ENCODE measurements at regions not wholly inside any gene's neighbourhood (a gene's known extent, or its start where the extent isn't known, plus 50 kb on each side); places are given as distances from the start of the nearest gene placed in this dataset.

DNA sequence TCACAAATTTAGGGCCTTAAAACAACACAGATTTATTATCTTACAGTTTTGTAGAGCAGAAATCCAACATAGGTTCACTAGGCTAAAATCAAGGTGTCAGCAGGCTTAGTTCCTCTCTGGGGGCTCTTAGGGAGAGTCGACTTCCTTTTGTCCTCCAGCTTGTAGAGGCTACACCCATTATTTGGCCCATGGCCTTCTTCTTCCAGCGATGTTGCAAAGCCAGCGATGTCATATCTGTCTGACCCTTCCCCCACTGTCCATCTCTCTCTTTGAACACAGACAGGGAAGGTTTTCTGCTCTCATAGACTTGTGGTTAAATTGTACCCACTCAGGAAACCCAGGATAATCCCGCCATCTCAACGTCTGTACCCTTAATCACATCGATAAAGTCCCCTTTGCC is 60.3 kb upstream of the SHB start:
- Histone ChIP-seq H3K4me2 (no peak overlapping the region), H3K79me2 (replicated peaks; ENCODE audit: insufficient read depth) (no peaks in the 10 kb centered on the region), H3K27me3 (ENCODE audit: insufficient read depth) (no peaks in the 10 kb centered on the region), H2AFZ (no peak overlapping the region), H3K27ac (ENCODE audit: low read depth) (no peak overlapping the region), H4K20me1 (replicated peaks; ENCODE audit: insufficient read depth) (no peaks in the 10 kb centered on the region), H3K9me2 (ENCODE audit: insufficient read depth) (0 out of 2 replicates have a peak, but pooled peaks cover 5% of the 10 kb centered on the region), H3K36me3 (ENCODE audit: insufficient read depth) (no peaks in the 10 kb centered on the region), H3K4me1 (ENCODE audit: insufficient read depth) (peaks cover under 1% of the 10 kb centered on the region; the same call in 1 of the 2 replicates), H3F3A (replicated peaks; ENCODE audit: low read depth) (no peaks in the 10 kb centered on the region), H3K4me3 (no peak overlapping the region)
- Mint-ChIP-seq H3K27ac (no peak overlapping the region), H3K36me3 (ENCODE audit: low read depth) (no peaks in the 10 kb centered on the region), H3K9me3 (no peaks in the 10 kb centered on the region; the same call in 2 of the 3 replicates), H3K4me3 (no peak overlapping the region), H3K4me1 (peaks cover under 1% of the 10 kb centered on the region; the same call in 2 of the 3 replicates), H3K27me3 (ENCODE audit: insufficient read depth, low read depth, poor library complexity) (peaks cover 6% of the 10 kb centered on the region)
- DNase-seq (ENCODE audit: low spot score) (no peak), ATAC-seq (no peak)
- TF ChIP-seq, protein P1, sequence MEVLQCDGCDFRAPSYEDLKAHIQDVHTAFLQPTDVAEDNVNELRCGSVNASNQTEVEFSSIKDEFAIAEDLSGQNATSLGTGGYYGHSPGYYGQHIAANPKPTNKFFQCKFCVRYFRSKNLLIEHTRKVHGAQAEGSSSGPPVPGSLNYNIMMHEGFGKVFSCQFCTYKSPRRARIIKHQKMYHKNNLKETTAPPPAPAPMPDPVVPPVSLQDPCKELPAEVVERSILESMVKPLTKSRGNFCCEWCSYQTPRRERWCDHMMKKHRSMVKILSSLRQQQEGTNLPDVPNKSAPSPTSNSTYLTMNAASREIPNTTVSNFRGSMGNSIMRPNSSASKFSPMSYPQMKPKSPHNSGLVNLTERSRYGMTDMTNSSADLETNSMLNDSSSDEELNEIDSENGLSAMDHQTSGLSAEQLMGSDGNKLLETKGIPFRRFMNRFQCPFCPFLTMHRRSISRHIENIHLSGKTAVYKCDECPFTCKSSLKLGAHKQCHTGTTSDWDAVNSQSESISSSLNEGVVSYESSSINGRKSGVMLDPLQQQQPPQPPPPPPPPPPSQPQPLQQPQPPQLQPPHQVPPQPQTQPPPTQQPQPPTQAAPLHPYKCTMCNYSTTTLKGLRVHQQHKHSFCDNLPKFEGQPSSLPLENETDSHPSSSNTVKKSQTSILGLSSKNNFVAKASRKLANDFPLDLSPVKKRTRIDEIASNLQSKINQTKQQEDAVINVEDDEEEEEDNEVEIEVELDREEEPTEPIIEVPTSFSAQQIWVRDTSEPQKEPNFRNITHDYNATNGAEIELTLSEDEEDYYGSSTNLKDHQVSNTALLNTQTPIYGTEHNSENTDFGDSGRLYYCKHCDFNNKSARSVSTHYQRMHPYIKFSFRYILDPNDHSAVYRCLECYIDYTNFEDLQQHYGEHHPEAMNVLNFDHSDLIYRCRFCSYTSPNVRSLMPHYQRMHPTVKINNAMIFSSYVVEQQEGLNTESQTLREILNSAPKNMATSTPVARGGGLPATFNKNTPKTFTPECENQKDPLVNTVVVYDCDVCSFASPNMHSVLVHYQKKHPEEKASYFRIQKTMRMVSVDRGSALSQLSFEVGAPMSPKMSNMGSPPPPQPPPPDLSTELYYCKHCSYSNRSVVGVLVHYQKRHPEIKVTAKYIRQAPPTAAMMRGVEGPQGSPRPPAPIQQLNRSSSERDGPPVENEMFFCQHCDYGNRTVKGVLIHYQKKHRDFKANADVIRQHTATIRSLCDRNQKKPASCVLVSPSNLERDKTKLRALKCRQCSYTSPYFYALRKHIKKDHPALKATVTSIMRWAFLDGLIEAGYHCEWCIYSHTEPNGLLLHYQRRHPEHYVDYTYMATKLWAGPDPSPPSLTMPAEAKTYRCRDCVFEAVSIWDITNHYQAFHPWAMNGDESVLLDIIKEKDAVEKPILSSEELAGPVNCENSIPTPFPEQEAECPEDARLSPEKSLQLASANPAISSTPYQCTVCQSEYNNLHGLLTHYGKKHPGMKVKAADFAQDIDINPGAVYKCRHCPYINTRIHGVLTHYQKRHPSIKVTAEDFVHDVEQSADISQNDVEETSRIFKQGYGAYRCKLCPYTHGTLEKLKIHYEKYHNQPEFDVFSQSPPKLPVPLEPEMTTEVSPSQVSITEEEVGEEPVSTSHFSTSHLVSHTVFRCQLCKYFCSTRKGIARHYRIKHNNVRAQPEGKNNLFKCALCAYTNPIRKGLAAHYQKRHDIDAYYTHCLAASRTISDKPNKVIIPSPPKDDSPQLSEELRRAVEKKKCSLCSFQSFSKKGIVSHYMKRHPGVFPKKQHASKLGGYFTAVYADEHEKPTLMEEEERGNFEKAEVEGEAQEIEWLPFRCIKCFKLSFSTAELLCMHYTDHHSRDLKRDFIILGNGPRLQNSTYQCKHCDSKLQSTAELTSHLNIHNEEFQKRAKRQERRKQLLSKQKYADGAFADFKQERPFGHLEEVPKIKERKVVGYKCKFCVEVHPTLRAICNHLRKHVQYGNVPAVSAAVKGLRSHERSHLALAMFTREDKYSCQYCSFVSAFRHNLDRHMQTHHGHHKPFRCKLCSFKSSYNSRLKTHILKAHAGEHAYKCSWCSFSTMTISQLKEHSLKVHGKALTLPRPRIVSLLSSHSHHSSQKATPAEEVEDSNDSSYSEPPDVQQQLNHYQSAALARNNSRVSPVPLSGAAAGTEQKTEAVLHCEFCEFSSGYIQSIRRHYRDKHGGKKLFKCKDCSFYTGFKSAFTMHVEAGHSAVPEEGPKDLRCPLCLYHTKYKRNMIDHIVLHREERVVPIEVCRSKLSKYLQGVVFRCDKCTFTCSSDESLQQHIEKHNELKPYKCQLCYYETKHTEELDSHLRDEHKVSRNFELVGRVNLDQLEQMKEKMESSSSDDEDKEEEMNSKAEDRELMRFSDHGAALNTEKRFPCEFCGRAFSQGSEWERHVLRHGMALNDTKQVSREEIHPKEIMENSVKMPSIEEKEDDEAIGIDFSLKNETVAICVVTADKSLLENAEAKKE (CRISPR knock-in tag; IDR thresholded peaks at IDR 0.05), result no peak
- TF ChIP-seq JUNB (IDR thresholded peaks at IDR 0.05; ENCODE audit: unreplicated experiment) (no peak), ZNF114 (CRISPR knock-in tag; IDR thresholded peaks at IDR 0.05) (no peak), STAT1 (IDR thresholded peaks at IDR 0.05; ENCODE audit: unreplicated experiment) (no peak), ZNF331 (CRISPR knock-in tag; IDR thresholded peaks at IDR 0.05; ENCODE audit: low read depth) (no peak), EZH2phosphoT487 (IDR thresholded peaks at IDR 0.05; ENCODE audit: unreplicated experiment) (no peak), EZH2 (IDR thresholded peaks at IDR 0.05; ENCODE audit: low read depth, unreplicated experiment) (no peak), POLR2AphosphoS5 (IDR thresholded peaks at IDR 0.05; ENCODE audit: low read depth) (no peak), NANOG (IDR thresholded peaks at IDR 0.05; ENCODE audit: borderline replicate concordance) (no peak), CREB1 (CRISPR knock-in tag; IDR thresholded peaks at IDR 0.05; ENCODE audit: low read depth) (no peak)
- TF ChIP-seq, protein P2, sequence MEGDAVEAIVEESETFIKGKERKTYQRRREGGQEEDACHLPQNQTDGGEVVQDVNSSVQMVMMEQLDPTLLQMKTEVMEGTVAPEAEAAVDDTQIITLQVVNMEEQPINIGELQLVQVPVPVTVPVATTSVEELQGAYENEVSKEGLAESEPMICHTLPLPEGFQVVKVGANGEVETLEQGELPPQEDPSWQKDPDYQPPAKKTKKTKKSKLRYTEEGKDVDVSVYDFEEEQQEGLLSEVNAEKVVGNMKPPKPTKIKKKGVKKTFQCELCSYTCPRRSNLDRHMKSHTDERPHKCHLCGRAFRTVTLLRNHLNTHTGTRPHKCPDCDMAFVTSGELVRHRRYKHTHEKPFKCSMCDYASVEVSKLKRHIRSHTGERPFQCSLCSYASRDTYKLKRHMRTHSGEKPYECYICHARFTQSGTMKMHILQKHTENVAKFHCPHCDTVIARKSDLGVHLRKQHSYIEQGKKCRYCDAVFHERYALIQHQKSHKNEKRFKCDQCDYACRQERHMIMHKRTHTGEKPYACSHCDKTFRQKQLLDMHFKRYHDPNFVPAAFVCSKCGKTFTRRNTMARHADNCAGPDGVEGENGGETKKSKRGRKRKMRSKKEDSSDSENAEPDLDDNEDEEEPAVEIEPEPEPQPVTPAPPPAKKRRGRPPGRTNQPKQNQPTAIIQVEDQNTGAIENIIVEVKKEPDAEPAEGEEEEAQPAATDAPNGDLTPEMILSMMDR (conservative IDR thresholded peaks at IDR 0.05; ENCODE audit: low read depth in 2 of 2), result no peak
- TF ChIP-seq, protein P3, sequence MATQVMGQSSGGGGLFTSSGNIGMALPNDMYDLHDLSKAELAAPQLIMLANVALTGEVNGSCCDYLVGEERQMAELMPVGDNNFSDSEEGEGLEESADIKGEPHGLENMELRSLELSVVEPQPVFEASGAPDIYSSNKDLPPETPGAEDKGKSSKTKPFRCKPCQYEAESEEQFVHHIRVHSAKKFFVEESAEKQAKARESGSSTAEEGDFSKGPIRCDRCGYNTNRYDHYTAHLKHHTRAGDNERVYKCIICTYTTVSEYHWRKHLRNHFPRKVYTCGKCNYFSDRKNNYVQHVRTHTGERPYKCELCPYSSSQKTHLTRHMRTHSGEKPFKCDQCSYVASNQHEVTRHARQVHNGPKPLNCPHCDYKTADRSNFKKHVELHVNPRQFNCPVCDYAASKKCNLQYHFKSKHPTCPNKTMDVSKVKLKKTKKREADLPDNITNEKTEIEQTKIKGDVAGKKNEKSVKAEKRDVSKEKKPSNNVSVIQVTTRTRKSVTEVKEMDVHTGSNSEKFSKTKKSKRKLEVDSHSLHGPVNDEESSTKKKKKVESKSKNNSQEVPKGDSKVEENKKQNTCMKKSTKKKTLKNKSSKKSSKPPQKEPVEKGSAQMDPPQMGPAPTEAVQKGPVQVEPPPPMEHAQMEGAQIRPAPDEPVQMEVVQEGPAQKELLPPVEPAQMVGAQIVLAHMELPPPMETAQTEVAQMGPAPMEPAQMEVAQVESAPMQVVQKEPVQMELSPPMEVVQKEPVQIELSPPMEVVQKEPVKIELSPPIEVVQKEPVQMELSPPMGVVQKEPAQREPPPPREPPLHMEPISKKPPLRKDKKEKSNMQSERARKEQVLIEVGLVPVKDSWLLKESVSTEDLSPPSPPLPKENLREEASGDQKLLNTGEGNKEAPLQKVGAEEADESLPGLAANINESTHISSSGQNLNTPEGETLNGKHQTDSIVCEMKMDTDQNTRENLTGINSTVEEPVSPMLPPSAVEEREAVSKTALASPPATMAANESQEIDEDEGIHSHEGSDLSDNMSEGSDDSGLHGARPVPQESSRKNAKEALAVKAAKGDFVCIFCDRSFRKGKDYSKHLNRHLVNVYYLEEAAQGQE (IDR thresholded peaks at IDR 0.05; ENCODE audit: unreplicated experiment), result no peak
- TF ChIP-seq, protein P4, sequence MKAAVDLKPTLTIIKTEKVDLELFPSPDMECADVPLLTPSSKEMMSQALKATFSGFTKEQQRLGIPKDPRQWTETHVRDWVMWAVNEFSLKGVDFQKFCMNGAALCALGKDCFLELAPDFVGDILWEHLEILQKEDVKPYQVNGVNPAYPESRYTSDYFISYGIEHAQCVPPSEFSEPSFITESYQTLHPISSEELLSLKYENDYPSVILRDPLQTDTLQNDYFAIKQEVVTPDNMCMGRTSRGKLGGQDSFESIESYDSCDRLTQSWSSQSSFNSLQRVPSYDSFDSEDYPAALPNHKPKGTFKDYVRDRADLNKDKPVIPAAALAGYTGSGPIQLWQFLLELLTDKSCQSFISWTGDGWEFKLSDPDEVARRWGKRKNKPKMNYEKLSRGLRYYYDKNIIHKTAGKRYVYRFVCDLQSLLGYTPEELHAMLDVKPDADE (IDR thresholded peaks at IDR 0.05), result no peak

Measured in GM23338 (cell line).